ENCODE measurements at regions not wholly inside any gene's neighbourhood (a gene's known extent, or its start where the extent isn't known, plus 50 kb on each side); places are given as distances from the start of the nearest gene placed in this dataset.

- Histone ChIP-seq H3K36me3 (no peaks in the 10 kb centered on the region), H3K4me3 (no peak overlapping the region), H3K4me1 (no peaks in the 10 kb centered on the region), H3K27ac (no peak overlapping the region), H3K9me3 (peaks cover 0 to 20% (median 0%) of the 10 kb centered on the region in 3 donors), H3K27me3 (no peaks in the 10 kb centered on the region)
- TF ChIP-seq, protein P1, sequence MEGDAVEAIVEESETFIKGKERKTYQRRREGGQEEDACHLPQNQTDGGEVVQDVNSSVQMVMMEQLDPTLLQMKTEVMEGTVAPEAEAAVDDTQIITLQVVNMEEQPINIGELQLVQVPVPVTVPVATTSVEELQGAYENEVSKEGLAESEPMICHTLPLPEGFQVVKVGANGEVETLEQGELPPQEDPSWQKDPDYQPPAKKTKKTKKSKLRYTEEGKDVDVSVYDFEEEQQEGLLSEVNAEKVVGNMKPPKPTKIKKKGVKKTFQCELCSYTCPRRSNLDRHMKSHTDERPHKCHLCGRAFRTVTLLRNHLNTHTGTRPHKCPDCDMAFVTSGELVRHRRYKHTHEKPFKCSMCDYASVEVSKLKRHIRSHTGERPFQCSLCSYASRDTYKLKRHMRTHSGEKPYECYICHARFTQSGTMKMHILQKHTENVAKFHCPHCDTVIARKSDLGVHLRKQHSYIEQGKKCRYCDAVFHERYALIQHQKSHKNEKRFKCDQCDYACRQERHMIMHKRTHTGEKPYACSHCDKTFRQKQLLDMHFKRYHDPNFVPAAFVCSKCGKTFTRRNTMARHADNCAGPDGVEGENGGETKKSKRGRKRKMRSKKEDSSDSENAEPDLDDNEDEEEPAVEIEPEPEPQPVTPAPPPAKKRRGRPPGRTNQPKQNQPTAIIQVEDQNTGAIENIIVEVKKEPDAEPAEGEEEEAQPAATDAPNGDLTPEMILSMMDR (IDR thresholded peaks at IDR 0.05), result no peak
- TF ChIP-seq POLR2AphosphoS5 (IDR thresholded peaks at IDR 0.05) (no peak), POLR2A (IDR thresholded peaks at IDR 0.05) (no peak), EP300 (IDR thresholded peaks at IDR 0.05) (no peak)
- ATAC-seq, result no peak
- no CpG with 5 or more reads among the region's 1 CpG for WGBS, 2 donors (ENCODE audit: low coverage in 1 of 2)
These were observed 334.4 kb upstream of the DLGAP1 start for GRCh38 chr18:4789506-4789905.

DNA sequence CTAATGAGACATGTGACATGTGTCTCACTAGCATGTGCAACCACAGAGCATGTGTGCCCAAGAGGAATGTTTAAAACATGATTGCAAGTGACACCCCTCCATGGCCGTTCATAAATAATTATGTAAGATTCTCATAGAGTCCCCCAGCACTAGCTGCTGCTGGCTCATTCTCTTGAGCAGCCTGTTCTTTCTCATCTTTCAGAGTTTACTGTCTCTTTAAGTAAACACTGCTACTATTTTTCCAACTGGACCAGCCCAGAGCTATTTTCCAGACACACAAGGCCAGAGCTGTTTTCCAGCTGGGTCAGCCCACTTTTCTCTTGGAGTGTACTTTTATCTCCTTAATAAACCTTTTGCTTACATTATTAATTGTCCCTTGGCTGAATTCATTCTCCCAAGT is 326.8 kb upstream of the DLGAP1 start:
- no peak for ATAC-seq
- H3K9me3 ChIP-seq, result peaks cover 0 to 6% (median 0%) of the 10 kb centered on the region in 3 donors
- no peak overlapping the region for H3K27ac ChIP-seq
- WGBS, 2 donors (ENCODE audit: low coverage in 1 of 2), result 22 to 86% methylated on average over 1 of the region's 1 CpG
- H3K4me1 ChIP-seq, result no peaks in the 10 kb centered on the region
- no peak for TF ChIP-seq POLR2A (IDR thresholded peaks at IDR 0.05)
- no peak for TF ChIP-seq EP300 (IDR thresholded peaks at IDR 0.05)
- TF ChIP-seq, protein P1 (IDR thresholded peaks at IDR 0.05), result no peak
- no peak for TF ChIP-seq POLR2AphosphoS5 (IDR thresholded peaks at IDR 0.05)
- no peaks in the 10 kb centered on the region for H3K27me3 ChIP-seq
- H3K36me3 ChIP-seq, result no peaks in the 10 kb centered on the region
- H3K4me3 ChIP-seq, result no peak overlapping the region

DNA sequence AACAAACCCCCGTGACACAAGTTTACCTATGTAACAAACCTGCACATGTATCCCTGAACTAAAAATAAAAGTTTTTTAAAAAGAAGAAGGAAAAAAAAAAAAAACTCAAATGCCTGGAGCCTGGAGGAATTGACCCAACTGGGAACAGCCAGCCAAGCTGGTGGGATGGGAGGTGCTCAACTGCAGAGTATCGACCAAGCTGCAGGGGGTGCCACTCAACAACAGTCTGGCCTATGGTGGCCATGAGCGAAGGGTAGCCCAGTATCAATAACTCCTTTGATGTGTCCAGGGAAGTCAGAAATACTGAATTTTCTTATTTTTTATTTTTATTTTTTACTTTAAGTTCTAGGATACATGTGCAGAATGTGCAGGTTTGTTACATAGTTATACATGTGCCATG is 310.3 kb upstream of the DLGAP1 start:
- WGBS, 2 donors (ENCODE audit: low coverage in 1 of 2), result 78 to 93% methylated on average over 2 to 3 of the region's 3 CpGs
- Histone ChIP-seq H3K9me3 (no peaks in the 10 kb centered on the region), H3K27me3 (no peaks in the 10 kb centered on the region), H3K36me3 (no peaks in the 10 kb centered on the region), H3K27ac (no peak overlapping the region), H3K4me1 (no peaks in the 10 kb centered on the region), H3K4me3 (no peak overlapping the region)
- no peak for TF ChIP-seq EP300 (IDR thresholded peaks at IDR 0.05)
- TF ChIP-seq, protein P1 (IDR thresholded peaks at IDR 0.05), result no peak
- TF ChIP-seq POLR2AphosphoS5 (IDR thresholded peaks at IDR 0.05), result no peak
- no peak for TF ChIP-seq POLR2A (IDR thresholded peaks at IDR 0.05)
- ATAC-seq, result no peak

- H3K4me3 ChIP-seq, result no peak overlapping the region
- H3K36me3 ChIP-seq, result no peaks in the 10 kb centered on the region
- H3K27ac ChIP-seq, result no peak overlapping the region
- no peaks in the 10 kb centered on the region for H3K27me3 ChIP-seq
- WGBS, 2 donors (ENCODE audit: low coverage in 1 of 2), result 32 to 47% methylated on average over 3 of the region's 3 CpGs
- no peaks in the 10 kb centered on the region for H3K4me1 ChIP-seq
- no peaks in the 10 kb centered on the region for H3K9me3 ChIP-seq
- ATAC-seq, result no peak
- TF ChIP-seq POLR2A (IDR thresholded peaks at IDR 0.05) (no peak), POLR2AphosphoS5 (IDR thresholded peaks at IDR 0.05) (no peak), EP300 (IDR thresholded peaks at IDR 0.05) (no peak)
- TF ChIP-seq, protein P1 (IDR thresholded peaks at IDR 0.05), result no peak
These were observed 307.2 kb upstream of the DLGAP1 start for GRCh38 chr18:4762330-4762729.

GRCh38 chr18:4758980-4759379 is 303.9 kb upstream of the DLGAP1 start:
- no peaks in the 10 kb centered on the region for H3K9me3 ChIP-seq
- no peak overlapping the region for H3K4me3 ChIP-seq
- WGBS, 2 donors (ENCODE audit: low coverage in 1 of 2), result 64 to 75% methylated on average over 2 to 4 of the region's 4 CpGs
- H3K36me3 ChIP-seq, result no peaks in the 10 kb centered on the region
- TF ChIP-seq EP300 (IDR thresholded peaks at IDR 0.05), result no peak
- TF ChIP-seq POLR2AphosphoS5 (IDR thresholded peaks at IDR 0.05), result no peak
- TF ChIP-seq, protein P1 (IDR thresholded peaks at IDR 0.05), result no peak
- no peak for TF ChIP-seq POLR2A (IDR thresholded peaks at IDR 0.05)
- no peaks in the 10 kb centered on the region for H3K4me1 ChIP-seq
- no peaks in the 10 kb centered on the region for H3K27me3 ChIP-seq
- ATAC-seq, result no peak
- H3K27ac ChIP-seq, result no peak overlapping the region
